Small intestine (tissue), 7 donors: ENCODE measurements at regions not wholly inside any gene's neighbourhood (a gene's known extent, or its start where the extent isn't known, plus 50 kb on each side); places are given as distances from the start of the nearest gene placed in this dataset.

Experiments
- DNase-seq, 2 donors: peaks; one replicate each; pipeline versions ENCODE4 v3.0.0 to v3.0.0-alpha.2; 2013
- FAIRE-seq: peaks from 2 replicates; lab custom pipeline; 2012; peaks lifted over from hg19 to GRCh38; lab: Jason Lieb, UNC
- H3K27ac ChIP-seq, 3 donors: one replicate each; pipeline ENCODE4 v1.5.1; 2013; ENCODE audit warnings: low read length in 2 of 3, mild to moderate bottlenecking in 2 of 3, control low read depth in 1 of 3, inconsistent platforms in 1 of 3, low read depth in 1 of 3, moderate library complexity in 1 of 3
- H3K27me3 ChIP-seq, 3 donors: one replicate each; pipeline ENCODE4 v1.6.1; 2013; ENCODE audit warnings: low read length in 3 of 3, inconsistent platforms in 1 of 3; ENCODE audit not compliant: control insufficient read depth in 3 of 3, insufficient read depth in 3 of 3
- H3K36me3 ChIP-seq, 3 donors: one replicate each; pipeline ENCODE4 v1.6.1; 2013; ENCODE audit warnings: low read length in 3 of 3, inconsistent platforms in 1 of 3, low read depth in 1 of 3, mild to moderate bottlenecking in 1 of 3, moderate library complexity in 1 of 3; ENCODE audit not compliant: control insufficient read depth in 3 of 3, insufficient read depth in 2 of 3
- H3K4me1 ChIP-seq, 3 donors: one replicate each; pipeline ENCODE4 v1.6.1; 2013; ENCODE audit warnings: low read length in 2 of 3, inconsistent platforms in 1 of 3, low read depth in 1 of 3, mild to moderate bottlenecking in 1 of 3, moderate library complexity in 1 of 3; ENCODE audit not compliant: control insufficient read depth in 3 of 3, insufficient read depth in 2 of 3
- H3K4me3 ChIP-seq, 3 donors: one replicate each; pipeline ENCODE4 v1.5.1; 2013; ENCODE audit warnings: low read length in 3 of 3, control low read depth in 1 of 3, inconsistent platforms in 1 of 3, low read depth in 1 of 3, mild to moderate bottlenecking in 1 of 3, moderate library complexity in 1 of 3
- H3K9me3 ChIP-seq, 2 donors: one replicate each; pipeline ENCODE4 v1.6.1; 2013; ENCODE audit warnings: low read depth in 1 of 2, low read length in 1 of 2; ENCODE audit not compliant: control insufficient read depth in 2 of 2, insufficient read depth in 1 of 2
- WGBS, 3 donors: extraction: QIAGEN DNeasy Blood & Tissue Kit; methylation state at CpG; one replicate each; pipeline ENCODE4 v1.1.7; 2013; 5-methylcytosine and 5-hydroxymethylcytosine counted together
- donor health status: healthy with polysubstance abuse.
- donor health status: control.
- donor health status: control.
- donor health status: Bipolar disorder and iron deficiency.
- donor health status: healthy.

DNA sequence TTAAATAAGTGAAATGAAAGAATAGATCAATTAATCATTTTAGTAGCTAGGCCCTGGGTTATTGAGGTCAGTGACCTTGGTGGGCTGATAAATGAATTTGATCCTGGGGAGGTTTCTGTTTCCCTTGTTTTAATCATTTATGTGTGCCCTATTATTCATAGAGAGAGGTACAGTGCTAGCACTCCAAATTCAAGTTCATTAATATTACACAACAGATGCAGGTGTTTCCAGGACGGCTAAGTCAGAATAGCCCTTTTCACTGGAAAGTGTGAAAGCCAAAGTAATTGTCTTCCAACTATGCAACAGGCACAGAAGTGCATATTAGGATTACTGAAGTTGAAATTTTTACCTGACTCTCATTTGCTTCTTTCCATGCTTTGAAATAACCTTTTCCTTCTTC, 61.7 kb upstream of the SGK1 start:
- peaks cover 2 to 14% (median 3%) of the 10 kb centered on the region in 3 donors for H3K4me1 ChIP-seq
- WGBS, 3 donors, result 3 to 47% (median 33%) methylated on average over 1 of the region's 1 CpG
- H3K4me3 ChIP-seq, result no peak overlapping the region
- no peaks in the 10 kb centered on the region for H3K9me3 ChIP-seq
- peak overlapping the region in 2 of 3 donors; percentile 70 to 91 for H3K27ac ChIP-seq
- DNase-seq, result no peak
- H3K27me3 ChIP-seq, result no peaks in the 10 kb centered on the region
- no peak for FAIRE-seq
- no peaks in the 10 kb centered on the region for H3K36me3 ChIP-seq

DNA sequence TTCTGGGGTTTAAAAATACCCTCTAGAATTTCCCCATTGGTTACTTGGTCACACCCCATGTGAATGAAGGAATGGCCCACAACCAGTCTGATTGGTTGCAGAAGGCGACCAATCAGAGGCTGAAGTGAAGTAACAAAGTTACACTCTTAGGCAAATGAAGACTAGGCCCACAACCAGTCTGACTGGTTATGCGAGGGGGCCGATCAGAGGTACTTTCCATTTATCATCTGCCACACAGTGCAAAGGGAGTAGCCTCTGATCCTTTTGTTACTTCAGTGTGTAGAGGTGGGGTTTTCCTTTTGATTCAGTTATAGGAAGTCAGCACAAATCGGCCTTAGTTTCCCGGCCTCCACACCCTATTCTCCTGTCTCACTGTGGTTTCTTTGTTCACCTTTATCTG, 61.2 kb upstream of the SGK1 start:
- peaks cover 2 to 15% (median 3%) of the 10 kb centered on the region in 3 donors for H3K4me1 ChIP-seq
- no peaks in the 10 kb centered on the region for H3K27me3 ChIP-seq
- H3K4me3 ChIP-seq, result no peak overlapping the region
- FAIRE-seq, result no peak
- DNase-seq, result peak; percentile 89 to 94
- no peaks in the 10 kb centered on the region for H3K36me3 ChIP-seq
- peak overlapping the region in 2 of 3 donors; percentile 70 to 91 for H3K27ac ChIP-seq
- WGBS, 3 donors, result 5 to 42% (median 25%) methylated on average over 5 of the region's 5 CpGs
- H3K9me3 ChIP-seq, result no peaks in the 10 kb centered on the region

DNA sequence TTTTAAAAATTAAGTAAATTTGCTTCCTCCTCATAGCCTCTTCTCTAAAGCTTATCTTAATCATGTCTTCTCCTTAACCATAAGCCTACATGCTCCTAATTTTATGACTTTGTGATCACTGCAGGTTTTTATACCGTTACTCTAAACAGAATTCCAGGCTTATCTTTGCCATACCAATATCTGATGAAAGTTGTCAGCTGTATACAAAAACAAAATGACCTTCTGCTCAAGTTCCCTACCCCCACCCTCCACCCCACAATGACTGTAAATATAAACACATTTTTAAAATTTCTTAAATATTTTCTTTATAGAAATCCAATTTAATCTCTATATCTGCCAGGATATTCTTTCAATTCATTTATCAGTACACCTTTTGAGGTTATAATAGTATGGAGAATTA, 60.5 kb upstream of the SGK1 start:
- Histone ChIP-seq H3K4me1 (peaks cover 2 to 21% (median 4%) of the 10 kb centered on the region in 3 donors), H3K27me3 (no peaks in the 10 kb centered on the region), H3K9me3 (no peaks in the 10 kb centered on the region), H3K4me3 (no peak overlapping the region), H3K27ac (peak overlapping the region in 1 of 3 donors; percentile 70), H3K36me3 (no peaks in the 10 kb centered on the region)
- DNase-seq (no peak), FAIRE-seq (no peak)
- WGBS, 3 donors, result 24 to 52% (median 38%) methylated on average over 1 of the region's 1 CpG

DNA sequence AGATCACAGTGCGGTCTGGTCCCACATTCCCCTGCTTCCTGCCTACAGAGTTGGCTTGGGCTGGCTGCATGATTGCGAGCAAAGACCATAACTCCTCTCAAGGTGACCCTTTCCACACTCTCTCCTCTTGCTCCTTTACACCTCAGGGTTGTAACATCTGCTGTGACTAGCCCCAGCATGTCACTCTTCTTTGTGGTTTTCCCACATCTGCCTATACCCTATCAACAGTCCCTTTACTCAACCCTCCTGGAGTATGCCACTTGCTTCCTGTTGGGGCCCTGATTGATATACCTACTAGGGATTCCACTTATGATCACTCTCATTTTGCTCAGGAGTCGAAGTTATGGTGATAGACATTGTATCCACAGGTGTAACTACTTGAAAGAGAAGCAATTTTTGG, 58.9 kb upstream of the SGK1 start:
- Histone ChIP-seq H3K27ac (no peak overlapping the region), H3K4me1 (peaks cover 2 to 21% (median 8%) of the 10 kb centered on the region in 3 donors), H3K4me3 (no peak overlapping the region), H3K9me3 (no peaks in the 10 kb centered on the region), H3K27me3 (no peaks in the 10 kb centered on the region), H3K36me3 (no peaks in the 10 kb centered on the region)
- WGBS, 3 donors, result 93 to 96% (median 93%) methylated on average over 3 of the region's 3 CpGs
- no peak for DNase-seq
- no peak for FAIRE-seq

DNA sequence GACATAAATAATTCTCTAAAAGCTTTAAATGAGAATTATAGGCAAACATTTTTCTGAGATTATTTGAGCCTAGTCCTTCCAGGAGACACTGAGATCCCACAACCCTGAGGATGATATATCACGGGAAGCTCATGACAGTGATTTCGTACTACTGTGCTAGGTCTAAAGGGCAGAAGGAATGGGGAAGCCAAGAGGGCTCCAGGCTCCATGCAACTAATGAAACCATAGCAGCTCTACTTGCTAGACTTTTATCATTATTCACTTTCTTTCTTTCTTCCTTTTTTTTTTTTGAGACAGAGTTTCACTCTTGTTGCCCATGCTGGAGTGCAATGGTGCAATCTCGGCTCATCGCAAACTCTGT, 57.3 kb upstream of the SGK1 start:
- peak in 1 of 2 donors; percentile 36 for DNase-seq
- Histone ChIP-seq H3K4me1 (peaks cover 2 to 21% (median 8%) of the 10 kb centered on the region in 3 donors), H3K27me3 (no peaks in the 10 kb centered on the region), H3K9me3 (no peaks in the 10 kb centered on the region), H3K36me3 (no peaks in the 10 kb centered on the region), H3K27ac (peak overlapping the region in 1 of 3 donors; percentile 23), H3K4me3 (no peak overlapping the region)
- no peak for FAIRE-seq
- WGBS, 3 donors, result 91 to 93% (median 91%) methylated on average over 4 of the region's 4 CpGs

DNA sequence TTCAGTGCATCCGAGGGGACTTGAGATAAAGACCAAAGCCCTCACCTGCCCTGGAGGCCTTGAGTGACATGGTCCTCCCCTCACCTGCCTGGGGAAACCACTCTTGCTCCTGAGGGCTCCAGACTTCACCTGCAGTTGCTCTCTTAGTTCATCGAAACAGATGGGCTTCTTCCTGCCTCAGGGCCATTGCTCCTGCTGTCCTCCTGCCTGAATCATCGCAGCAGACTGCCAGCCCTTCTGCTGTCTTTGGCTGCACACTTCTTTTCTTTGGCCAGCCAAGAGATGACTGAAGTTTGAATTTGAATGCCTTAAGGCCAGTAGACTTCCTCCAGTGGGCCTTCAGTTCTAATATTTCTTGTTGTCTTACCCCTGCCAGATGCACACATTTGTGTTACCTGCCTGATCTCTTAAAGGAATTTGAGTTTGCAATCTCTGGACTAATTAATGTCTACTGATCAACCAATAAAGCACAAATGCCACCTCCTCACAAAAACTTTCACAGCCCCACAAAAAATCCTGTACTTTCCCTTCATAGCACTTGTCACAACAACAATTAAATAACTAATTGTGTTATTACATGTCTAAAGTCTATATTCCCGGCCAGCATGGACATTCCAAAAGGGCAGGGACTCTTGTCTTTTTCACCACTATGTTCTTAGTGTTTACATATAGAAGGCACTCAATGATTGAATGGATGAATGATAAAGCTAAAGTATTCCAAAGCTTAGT, 56.7 kb upstream of the SGK1 start:
- no peaks in the 10 kb centered on the region for H3K9me3 ChIP-seq
- H3K27ac ChIP-seq, result peak overlapping the region in 2 of 3 donors; percentile 2 to 23
- no peaks in the 10 kb centered on the region for H3K36me3 ChIP-seq
- H3K4me1 ChIP-seq, result peaks cover 2 to 19% (median 8%) of the 10 kb centered on the region in 3 donors
- no peak for FAIRE-seq
- peak; percentile 15 to 50 for DNase-seq
- WGBS, 3 donors, result 49 to 83% (median 58%) methylated on average over 4 of the region's 4 CpGs
- H3K4me3 ChIP-seq, result no peak overlapping the region
- H3K27me3 ChIP-seq, result no peaks in the 10 kb centered on the region

DNA sequence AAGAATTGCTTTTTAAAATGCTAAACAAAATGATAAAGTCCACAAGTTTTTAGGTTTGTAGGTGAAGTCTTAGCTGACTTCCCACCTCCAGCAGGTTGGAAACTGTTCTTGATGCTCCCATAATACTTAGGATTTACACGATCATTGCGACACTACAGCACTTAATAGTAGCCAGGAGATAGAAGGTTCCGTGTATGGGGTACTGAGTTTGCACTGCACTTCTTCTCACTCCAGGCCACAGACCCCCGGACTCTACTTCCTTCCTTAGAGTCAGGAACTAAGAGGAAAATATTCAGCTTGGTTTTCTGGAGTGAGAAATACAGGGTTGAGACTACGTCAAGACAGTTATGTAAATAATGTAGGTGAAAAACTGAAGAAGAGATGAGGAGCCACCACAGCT, 56.1 kb upstream of the SGK1 start:
- peak overlapping the region in 2 of 3 donors; percentile 29 to 32 for H3K27ac ChIP-seq
- FAIRE-seq (no peak), DNase-seq (no peak)
- WGBS, 3 donors, result 73 to 76% (median 74%) methylated on average over 5 of the region's 5 CpGs
- H3K4me3 ChIP-seq, result no peak overlapping the region
- H3K4me1 ChIP-seq, result peaks cover 4 to 13% (median 8%) of the 10 kb centered on the region in 3 donors
- H3K27me3 ChIP-seq, result no peaks in the 10 kb centered on the region
- no peaks in the 10 kb centered on the region for H3K9me3 ChIP-seq
- H3K36me3 ChIP-seq, result no peaks in the 10 kb centered on the region

DNA sequence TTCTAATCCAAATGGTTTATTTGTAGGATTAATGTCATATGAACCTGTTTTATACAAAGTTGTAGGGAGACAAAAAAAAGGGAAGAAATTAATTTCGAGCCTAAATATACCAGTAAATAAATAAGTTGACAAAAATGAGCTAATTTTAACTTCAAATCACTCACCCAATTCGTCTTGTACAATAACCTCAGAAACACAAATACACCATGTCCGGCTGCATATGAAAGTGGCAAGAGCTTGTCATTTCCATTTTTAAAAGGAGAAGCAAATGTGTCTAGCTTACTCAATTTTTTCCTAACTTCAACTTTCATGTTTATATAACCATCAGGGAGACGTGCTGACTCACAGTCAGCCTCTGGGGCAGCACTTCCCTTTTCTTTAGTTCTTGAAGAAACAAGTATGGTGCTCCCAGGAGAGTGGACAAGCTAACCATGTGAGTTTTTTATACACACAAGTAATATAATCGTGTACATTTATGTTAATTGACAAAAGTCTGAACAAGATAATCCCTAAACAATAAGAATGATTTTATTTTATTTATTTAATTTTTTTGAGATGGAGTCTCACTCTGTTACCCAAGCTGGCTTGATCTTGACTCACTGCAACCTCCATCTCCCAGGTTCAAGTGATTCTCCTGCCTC, 55.5 kb upstream of the SGK1 start:
- DNase-seq, result peak in 1 of 2 donors; percentile 37
- Histone ChIP-seq H3K27ac (peak overlapping the region in 2 of 3 donors; percentile 29 to 32), H3K36me3 (no peaks in the 10 kb centered on the region), H3K27me3 (no peaks in the 10 kb centered on the region), H3K4me1 (peaks cover 4 to 9% (median 5%) of the 10 kb centered on the region in 3 donors), H3K9me3 (no peaks in the 10 kb centered on the region), H3K4me3 (no peak overlapping the region)
- no peak for FAIRE-seq
- WGBS, 3 donors, result 39 to 57% (median 50%) methylated on average over 5 of the region's 5 CpGs
